CD14-positive monocyte (primary cell): ENCODE measurements at regions not wholly inside any gene's neighbourhood (a gene's known extent, or its start where the extent isn't known, plus 50 kb on each side); places are given as distances from the start of the nearest gene placed in this dataset.

Experiments
- DNase-seq, 3 donors: peaks; one replicate each; pipeline ENCODE4 v3.0.0-alpha.2; 2011 to 2022
- H2AFZ ChIP-seq: 2 replicates; pipeline ENCODE4 v1.6.0; 2012; ENCODE audit warnings: mild to moderate bottlenecking, low read depth, low read length, inconsistent platforms; ENCODE audit not compliant: insufficient read depth, poor library complexity, severe bottlenecking
- H3K27ac ChIP-seq, 2 donors: 1 replicate in 1 of 2; 2 replicates in 1 of 2; pipeline ENCODE4 v1.5.1; 2012 to 2013; ENCODE audit warnings: low read length in 2 of 2, control low read depth in 1 of 2, inconsistent platforms in 1 of 2, low read depth in 1 of 2, mild to moderate bottlenecking in 1 of 2
- H3K27me3 ChIP-seq, 2 donors: one replicate each; pipeline versions ENCODE4 v1.6.0 to v1.6.1; 2011 to 2013; ENCODE audit warnings: low read length in 2 of 2; ENCODE audit not compliant: control insufficient read depth in 2 of 2, insufficient read depth in 2 of 2
- H3K36me3 ChIP-seq, 2 donors: replicated peaks in 1 of 2; 1 replicate in 1 of 2; 2 replicates in 1 of 2; pipeline versions ENCODE4 v1.5.1 to v1.6.1; 2012 to 2013; ENCODE audit warnings: low read length in 2 of 2, control low read depth in 1 of 2, inconsistent platforms in 1 of 2, mild to moderate bottlenecking in 1 of 2; ENCODE audit not compliant: insufficient read depth in 2 of 2, control insufficient read depth in 1 of 2
- H3K4me1 ChIP-seq, 2 donors: 1 replicate in 1 of 2; 2 replicates in 1 of 2; pipeline versions ENCODE4 v1.5.1 to v1.6.1; 2012 to 2013; ENCODE audit warnings: low read length in 2 of 2, control low read depth in 1 of 2, inconsistent platforms in 1 of 2, mild to moderate bottlenecking in 1 of 2, moderate library complexity in 1 of 2; ENCODE audit not compliant: insufficient read depth in 2 of 2, control insufficient read depth in 1 of 2
- H3K4me2 ChIP-seq: replicated peaks from 2 replicates; pipeline ENCODE3; 2012; ENCODE audit warnings: low read length, moderate library complexity, mild to moderate bottlenecking; ENCODE audit not compliant: poor library complexity, severe bottlenecking; ENCODE audit errors: extremely low read depth
- H3K4me3 ChIP-seq, 3 experiments: fragments of 200-600 bp in 1 of 3; sonication (generic) in 1 of 3; replicated peaks in 1 of 3; 1 replicate in 2 of 3; 2 replicates in 1 of 3; pipeline ENCODE4 v1.5.1; 2011 to 2013; ENCODE audit warnings: low read length in 3 of 3, mild to moderate bottlenecking in 3 of 3, control low read depth in 2 of 3, low read depth in 2 of 3, inconsistent platforms in 1 of 3, moderate library complexity in 1 of 3
- H3K79me2 ChIP-seq: 2 replicates; pipeline ENCODE4 v1.6.0; 2012; ENCODE audit warnings: mild to moderate bottlenecking, control low read depth, inconsistent platforms, low read length, moderate library complexity; ENCODE audit not compliant: insufficient read depth
- H3K9ac ChIP-seq: 2 replicates; pipeline ENCODE4 v1.6.0; 2017; ENCODE audit warnings: low read length, mild to moderate bottlenecking; ENCODE audit not compliant: insufficient read depth, poor library complexity, severe bottlenecking
- H3K9me3 ChIP-seq, 2 donors: replicated peaks in 1 of 2; 1 replicate in 1 of 2; 2 replicates in 1 of 2; pipeline versions ENCODE4 v1.5.1 to v1.6.1; 2012 to 2013; ENCODE audit warnings: low read length in 2 of 2, control low read depth in 1 of 2; ENCODE audit not compliant: control insufficient read depth in 1 of 2, insufficient read depth in 1 of 2
- H4K20me1 ChIP-seq: 2 replicates; pipeline ENCODE4 v1.6.0; 2012; ENCODE audit warnings: mild to moderate bottlenecking, low read length, control low read depth, moderate library complexity; ENCODE audit not compliant: insufficient read depth
- H3K27ac Mint-ChIP-seq, 7 donors: one replicate each; pipeline ENCODE4 v1.8.0; 2020; ENCODE audit warnings: mild to moderate bottlenecking in 7 of 7, mixed read lengths in 7 of 7, moderate library complexity in 6 of 7, inconsistent platforms in 2 of 7
- H3K27me3 Mint-ChIP-seq, 3 donors: one replicate each; pipeline ENCODE4 v1.8.0; 2021 to 2022; ENCODE audit warnings: low read depth in 3 of 3, mild to moderate bottlenecking in 3 of 3, mixed read lengths in 3 of 3, moderate library complexity in 3 of 3, inconsistent platforms in 1 of 3
- H3K36me3 Mint-ChIP-seq, 2 donors: one replicate each; pipeline ENCODE4 v1.8.0; 2020; ENCODE audit warnings: mixed read lengths in 2 of 2, inconsistent platforms in 1 of 2, mild to moderate bottlenecking in 1 of 2
- H3K4me1 Mint-ChIP-seq: one replicate; pipeline ENCODE4 v1.8.0; 2020; ENCODE audit warnings: mild to moderate bottlenecking, mixed read lengths
- H3K4me3 Mint-ChIP-seq, 2 donors: one replicate each; pipeline ENCODE4 v1.8.0; 2020; ENCODE audit warnings: mild to moderate bottlenecking in 2 of 2, mixed read lengths in 2 of 2, moderate library complexity in 1 of 2
- H3K9me3 Mint-ChIP-seq, 7 donors: one replicate each; pipeline ENCODE4 v1.8.0; 2020 to 2022; ENCODE audit warnings: mixed read lengths in 7 of 7, mild to moderate bottlenecking in 6 of 7, moderate library complexity in 6 of 7, inconsistent platforms in 2 of 7
- CTCF ChIP-seq: fragments of 200-600 bp; IDR thresholded peaks from one replicate; pipeline ENCODE4 v1.8.0; 2022; ENCODE audit warnings: antibody characterized with exemption, mild to moderate bottlenecking
- WGBS: methylation state at CpG from one replicate; pipeline ENCODE4 v1.1.5; 2013; ENCODE audit warnings: missing lambda C conversion rate; ENCODE audit not compliant: insufficient coverage; 5-methylcytosine and 5-hydroxymethylcytosine counted together
- intact Hi-C, 2 donors: fragments of 100-400 bp; cut with micrococcal nuclease; formaldehyde crosslinking; loops; one replicate each; pipeline versions ENCODE4 v1.15.0 to v1.15.1; 2023

DNA sequence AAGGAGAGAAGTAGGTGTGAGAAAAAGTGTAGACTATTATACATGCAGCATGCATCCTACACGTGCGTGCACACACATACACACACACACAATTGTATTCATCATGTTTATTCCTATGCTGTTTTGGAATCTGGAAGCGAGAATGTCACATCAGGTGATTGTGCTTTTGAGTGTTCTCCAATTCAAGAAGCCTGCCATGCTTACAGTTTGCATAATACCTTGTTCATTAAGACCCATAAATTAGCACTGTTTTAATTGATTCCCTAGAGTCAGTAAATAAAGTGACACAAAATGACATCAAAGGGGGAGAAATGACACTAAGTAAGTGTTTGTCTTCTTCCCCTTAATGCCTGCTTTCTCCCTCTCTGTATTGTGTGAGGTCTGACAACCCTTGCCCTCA, 336.1 kb upstream of the IGFBP7 start:
- Mint-ChIP-seq H3K4me1 (no peaks in the 10 kb centered on the region), H3K27ac (no peak overlapping the region), H3K36me3 (no peaks in the 10 kb centered on the region), H3K27me3 (peaks cover 0 to 1% (median under 1%) of the 10 kb centered on the region in 3 donors), H3K9me3 (peaks cover 0 to 5% (median 0%) of the 10 kb centered on the region in 7 donors), H3K4me3 (no peak overlapping the region)
- no peak overlapping the region for H3K27ac ChIP-seq
- no peak overlapping the region for H3K9ac ChIP-seq
- no peaks in the 10 kb centered on the region for H3K79me2 ChIP-seq
- H3K27me3 ChIP-seq, result no peaks in the 10 kb centered on the region
- peaks cover 0 to 4% of the 10 kb centered on the region in 2 donors for H3K9me3 ChIP-seq
- H3K4me3 ChIP-seq, result no peak overlapping the region
- no peak overlapping the region for H2AFZ ChIP-seq
- WGBS, result no CpG with 5 or more reads among the region's 3 CpGs
- H3K4me2 ChIP-seq, result no peak overlapping the region
- no peaks in the 10 kb centered on the region for H4K20me1 ChIP-seq
- H3K4me1 ChIP-seq, result no peaks in the 10 kb centered on the region
- intact Hi-C loops, result no loop called here
- no peaks in the 10 kb centered on the region for H3K36me3 ChIP-seq
- TF ChIP-seq CTCF, result no peak
- no peak for DNase-seq

DNA sequence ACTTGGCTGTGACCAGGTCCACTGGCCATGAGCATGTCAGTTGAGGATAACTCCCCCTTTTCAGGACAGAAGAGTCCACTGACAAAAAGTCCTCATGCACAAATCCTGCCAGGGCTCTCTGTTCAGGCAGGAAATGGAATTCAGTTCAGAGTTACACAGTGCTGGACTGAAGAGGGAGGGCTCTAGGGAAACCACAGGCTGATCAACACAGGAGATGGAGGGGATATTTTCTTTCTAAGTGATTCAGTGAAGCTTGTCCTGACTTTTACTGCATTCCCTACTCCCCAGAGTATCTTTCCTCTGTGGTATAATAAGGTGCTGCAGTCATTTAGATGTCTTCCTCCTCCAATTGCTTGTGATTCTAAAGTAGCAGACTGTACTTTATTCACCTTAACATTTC, 335.5 kb upstream of the IGFBP7 start:
- Histone ChIP-seq H3K4me1 (no peaks in the 10 kb centered on the region), H3K4me2 (no peak overlapping the region), H3K4me3 (no peak overlapping the region), H3K9ac (no peak overlapping the region), H3K36me3 (no peaks in the 10 kb centered on the region), H4K20me1 (no peaks in the 10 kb centered on the region), H3K9me3 (peaks cover 0 to 4% of the 10 kb centered on the region in 2 donors), H3K27ac (no peak overlapping the region), H3K27me3 (no peaks in the 10 kb centered on the region), H2AFZ (no peak overlapping the region), H3K79me2 (no peaks in the 10 kb centered on the region)
- H3K27ac Mint-ChIP-seq, result no peak overlapping the region
- intact Hi-C loops, result no loop called here
- no peak overlapping the region for H3K4me3 Mint-ChIP-seq
- H3K27me3 Mint-ChIP-seq, result peaks cover 0 to 2% (median 1%) of the 10 kb centered on the region in 3 donors
- no peak for DNase-seq
- no peaks in the 10 kb centered on the region for H3K36me3 Mint-ChIP-seq
- peaks cover 0 to 5% (median 0%) of the 10 kb centered on the region in 7 donors for H3K9me3 Mint-ChIP-seq
- TF ChIP-seq CTCF, result no peak
- H3K4me1 Mint-ChIP-seq, result no peaks in the 10 kb centered on the region
